NCI-H526 (cell line): ENCODE measurements at regions not wholly inside any gene's neighbourhood (a gene's known extent, or its start where the extent isn't known, plus 50 kb on each side); places are given as distances from the start of the nearest gene placed in this dataset.

Experiments
- DNase-seq, 2 experiments: peaks; one replicate each; lab custom pipeline; 2025; lab: John Stamatoyannopoulos, UW

GRCh38 chr6:167579806-167580618 lies 246.7 kb upstream of the AFDN start:
- DNase-seq: no peak

DNA sequence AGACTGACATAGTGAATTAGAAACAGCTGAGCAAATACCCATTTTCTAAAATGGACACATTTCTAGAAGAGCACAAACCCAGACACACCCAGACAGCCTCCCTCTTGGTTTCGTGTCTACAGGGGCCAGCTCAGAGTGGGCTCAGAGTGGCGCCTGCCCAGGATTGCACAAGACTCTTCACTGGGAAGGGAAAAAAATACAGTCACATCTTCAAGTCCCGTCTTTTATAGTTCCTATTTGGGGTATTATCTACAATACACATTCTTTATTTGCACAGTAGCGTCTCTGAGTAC lies 246.1 kb upstream of the AFDN start:
- no peak for DNase-seq

DNA sequence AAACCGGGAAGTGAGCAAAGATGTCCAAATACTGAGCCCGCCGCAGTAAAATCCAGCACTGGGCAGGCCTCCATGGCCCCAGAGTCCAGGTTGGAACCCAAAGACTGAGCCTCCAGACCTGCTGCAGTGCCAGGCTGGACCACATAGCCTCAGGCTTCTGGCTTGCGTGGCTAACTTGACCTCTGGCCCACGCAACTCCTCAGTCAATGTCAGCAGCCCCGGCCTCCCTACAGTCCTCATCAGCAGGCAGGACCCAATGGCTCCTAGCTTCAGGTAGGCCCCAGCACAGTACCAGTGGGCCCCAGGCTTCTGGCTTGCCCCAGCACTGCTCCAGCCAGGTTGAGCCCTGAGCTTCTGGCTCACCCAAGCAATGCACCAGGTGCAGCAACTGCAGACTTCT lies 245.1 kb upstream of the AFDN start:
- no peak for DNase-seq

- no peak for DNase-seq
Measured at GRCh38 chr6:167583412-167583811, 243.3 kb upstream of the AFDN start.

- no peak for DNase-seq
Measured at GRCh38 chr6:167588181-167588919, 238.4 kb upstream of the AFDN start.

- no peak for DNase-seq
Measured at GRCh38 chr6:167588920-167589614, 237.6 kb upstream of the AFDN start.

GRCh38 chr6:167589615-167589940 lies 237.1 kb upstream of the AFDN start:
- no peak for DNase-seq

- no peak for DNase-seq
Measured at GRCh38 chr6:167590193-167590592, 236.5 kb upstream of the AFDN start.
